Mesendoderm (in vitro differentiated cells): ENCODE measurements at regions not wholly inside any gene's neighbourhood (a gene's known extent, or its start where the extent isn't known, plus 50 kb on each side); places are given as distances from the start of the nearest gene placed in this dataset.

Experiments used
- DNase-seq: peaks from one replicate; pipeline ENCODE4 v3.0.0; 2013
- H2AK5ac ChIP-seq: 2 replicates; pipeline ENCODE4 v1.6.1; 2013; ENCODE audit warnings: low read length, inconsistent platforms
- H2BK120ac ChIP-seq: 2 replicates; pipeline ENCODE4 v1.6.1; 2013; ENCODE audit warnings: low read depth, mild to moderate bottlenecking, low read length, moderate library complexity, mixed read lengths
- H2BK15ac ChIP-seq: replicated peaks from 2 replicates; pipeline ENCODE4 v1.6.1; 2013; ENCODE audit warnings: low read depth, mild to moderate bottlenecking, moderate library complexity
- H2BK5ac ChIP-seq: 2 replicates; pipeline ENCODE4 v1.6.1; 2013; ENCODE audit warnings: low read length, inconsistent platforms
- H3K18ac ChIP-seq: 2 replicates; pipeline ENCODE4 v1.6.1; 2013; ENCODE audit warnings: mild to moderate bottlenecking, low read length, mixed read lengths
- H3K23ac ChIP-seq: one replicate; pipeline ENCODE4 v1.6.1; 2013; ENCODE audit warnings: low read length
- H3K27ac ChIP-seq: 2 replicates; pipeline ENCODE4 v1.5.1; 2013; ENCODE audit warnings: low read depth, mild to moderate bottlenecking, inconsistent platforms, low read length, moderate library complexity
- H3K27me3 ChIP-seq: 2 replicates; pipeline ENCODE4 v1.6.1; 2013; ENCODE audit warnings: low read length, control low read depth, mild to moderate bottlenecking, inconsistent platforms; ENCODE audit not compliant: insufficient read depth, poor library complexity
- H3K36me3 ChIP-seq: 2 replicates; pipeline ENCODE4 v1.6.1; 2013; ENCODE audit warnings: low read length, inconsistent platforms; ENCODE audit not compliant: control insufficient read depth, insufficient read depth
- H3K4ac ChIP-seq: one replicate; pipeline ENCODE4 v1.6.1; 2013; ENCODE audit warnings: low read depth, mild to moderate bottlenecking, low read length, moderate library complexity
- H3K4me1 ChIP-seq: 2 replicates; pipeline ENCODE4 v1.6.1; 2013; ENCODE audit warnings: low read depth, low read length, inconsistent platforms; ENCODE audit not compliant: control insufficient read depth
- H3K4me2 ChIP-seq: 2 replicates; pipeline ENCODE4 v1.6.1; 2013; ENCODE audit warnings: low read length
- H3K4me3 ChIP-seq: 2 replicates; pipeline ENCODE4 v1.5.1; 2013; ENCODE audit warnings: mild to moderate bottlenecking, low read length
- H3K56ac ChIP-seq: one replicate; pipeline ENCODE4 v1.6.1; 2013; ENCODE audit warnings: low read length
- H3K79me1 ChIP-seq: 2 replicates; pipeline ENCODE4 v1.6.1; 2013; ENCODE audit warnings: low read length, inconsistent platforms
- H3K79me2 ChIP-seq: 2 replicates; pipeline ENCODE4 v1.6.1; 2013; ENCODE audit warnings: mild to moderate bottlenecking, low read length; ENCODE audit not compliant: control insufficient read depth, insufficient read depth
- H3K9ac ChIP-seq: 2 replicates; pipeline ENCODE4 v1.6.1; 2013; ENCODE audit warnings: low read length, inconsistent platforms
- H4K5ac ChIP-seq: one replicate; pipeline ENCODE4 v1.6.1; 2013; ENCODE audit warnings: low read length
- H4K8ac ChIP-seq: one replicate; pipeline ENCODE4 v1.6.1; 2013; ENCODE audit warnings: low read depth, mild to moderate bottlenecking, control low read depth, low read length, moderate library complexity
- WGBS: extraction: QIAGEN DNeasy Blood & Tissue Kit; methylation state at CpG from one replicate; pipeline ENCODE4 v1.1.7; 2013; ENCODE audit warnings: low lambda C conversion rate, missing lambda C conversion rate; ENCODE audit not compliant: insufficient coverage; ENCODE audit errors: extremely low coverage; 5-methylcytosine and 5-hydroxymethylcytosine counted together

DNA sequence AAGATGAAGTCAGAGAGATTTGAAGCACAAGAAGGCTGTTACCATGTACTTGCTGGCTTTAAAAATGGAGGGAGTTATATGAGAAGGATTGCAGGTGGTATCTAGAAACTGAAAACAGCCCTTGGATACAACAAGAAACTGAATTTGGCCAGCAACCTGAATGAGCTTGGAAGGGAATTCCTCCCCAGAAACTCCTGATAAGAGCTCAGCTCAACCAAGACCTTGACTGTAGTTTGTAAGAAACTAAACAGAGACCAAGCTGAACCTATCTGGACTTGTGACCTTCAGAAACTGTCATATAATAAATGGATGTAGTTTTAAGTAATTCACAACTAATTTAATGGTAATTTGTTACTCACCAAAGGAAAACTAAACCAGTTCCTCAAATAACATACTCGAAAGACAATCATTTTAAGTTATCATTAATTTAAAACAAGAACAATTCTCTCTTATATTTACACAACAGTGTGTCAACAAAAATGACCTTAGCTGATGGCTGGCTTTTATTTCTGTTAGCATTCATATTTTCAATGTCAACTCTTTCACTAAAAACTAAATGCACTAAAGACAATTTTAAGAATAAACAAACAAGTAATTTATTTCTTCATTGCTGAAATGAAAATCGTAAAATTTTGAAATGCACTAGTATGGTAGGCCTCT, 1218.4 kb upstream of the TMPRSS15 start:
- no peaks in the 10 kb centered on the region for H3K4me1 ChIP-seq
- H3K18ac ChIP-seq: no peak overlapping the region
- no peak overlapping the region for H2BK5ac ChIP-seq
- no peak overlapping the region for H3K23ac ChIP-seq
- H4K8ac ChIP-seq: no peak overlapping the region
- H4K5ac ChIP-seq: no peak overlapping the region
- DNase-seq: peak; percentile 1
- H3K4me2 ChIP-seq: no peak overlapping the region
- no peaks in the 10 kb centered on the region for H3K36me3 ChIP-seq
- no peak overlapping the region for H2BK120ac ChIP-seq
- no peaks in the 10 kb centered on the region for H3K27me3 ChIP-seq
- H3K9ac ChIP-seq: no peak overlapping the region
- no peak overlapping the region for H2AK5ac ChIP-seq
- H3K56ac ChIP-seq: no peak overlapping the region
- H2BK15ac ChIP-seq: no peak overlapping the region
- no CpG with 5 or more reads among the region's 2 CpGs for WGBS
- H3K4ac ChIP-seq: no peak overlapping the region
- H3K79me1 ChIP-seq: no peaks in the 10 kb centered on the region
- H3K4me3 ChIP-seq: no peak overlapping the region
- H3K79me2 ChIP-seq: no peaks in the 10 kb centered on the region
- no peak overlapping the region for H3K27ac ChIP-seq

DNA sequence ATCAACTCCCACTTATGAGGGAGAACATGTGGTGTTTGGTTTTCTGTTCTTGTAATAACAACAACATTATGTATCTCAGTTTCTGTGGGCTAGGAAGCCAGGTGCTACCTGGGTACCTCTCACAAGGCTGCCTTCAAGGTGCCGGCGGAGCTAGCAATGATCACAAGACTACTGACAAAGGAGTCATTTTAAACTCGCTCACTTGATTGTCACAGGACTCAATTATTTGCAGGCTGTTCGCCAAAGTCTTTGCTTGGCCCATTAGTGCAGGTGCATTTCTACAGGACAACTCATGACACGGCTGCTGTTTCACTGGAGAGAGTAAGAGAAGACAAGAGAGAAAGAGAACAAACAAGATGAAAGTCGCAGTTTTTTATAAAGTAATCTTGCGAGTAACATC, 1237.4 kb upstream of the TMPRSS15 start:
- no peaks in the 10 kb centered on the region for H3K27me3 ChIP-seq
- no peak overlapping the region for H2BK5ac ChIP-seq
- H3K4me3 ChIP-seq: no peak overlapping the region
- WGBS: no CpG with 5 or more reads among the region's 7 CpGs
- no peaks in the 10 kb centered on the region for H3K36me3 ChIP-seq
- no peaks in the 10 kb centered on the region for H3K79me1 ChIP-seq
- H4K5ac ChIP-seq: no peak overlapping the region
- no peak overlapping the region for H2AK5ac ChIP-seq
- H2BK15ac ChIP-seq: no peak overlapping the region
- H3K79me2 ChIP-seq: no peaks in the 10 kb centered on the region
- no peak for DNase-seq
- H3K9ac ChIP-seq: no peak overlapping the region
- no peak overlapping the region for H2BK120ac ChIP-seq
- H3K56ac ChIP-seq: no peak overlapping the region
- H3K23ac ChIP-seq: no peak overlapping the region
- H3K4ac ChIP-seq: no peak overlapping the region
- H4K8ac ChIP-seq: no peak overlapping the region
- no peak overlapping the region for H3K4me2 ChIP-seq
- H3K27ac ChIP-seq: no peak overlapping the region
- H3K18ac ChIP-seq: no peak overlapping the region
- H3K4me1 ChIP-seq: no peaks in the 10 kb centered on the region

DNA sequence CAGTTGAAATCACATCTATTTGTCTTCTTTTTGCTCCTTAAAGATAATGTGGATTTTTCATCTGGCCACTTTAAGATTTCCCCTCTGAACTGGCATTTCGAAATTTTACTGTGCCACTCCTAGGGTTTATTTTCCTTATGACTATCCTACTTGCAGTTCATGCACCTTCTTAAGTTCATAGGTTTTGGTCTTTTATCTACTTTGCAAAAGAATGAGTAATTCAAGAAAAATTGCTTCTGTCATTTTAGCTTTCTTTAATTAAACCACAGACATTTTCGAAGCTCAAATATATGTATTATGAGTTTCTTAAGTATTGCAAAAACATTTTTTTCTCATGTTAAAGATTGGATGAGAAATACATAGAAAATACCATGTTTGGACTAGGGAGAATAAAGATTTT, 1244.8 kb upstream of the TMPRSS15 start:
- Histone ChIP-seq H2BK5ac (no peak overlapping the region), H3K23ac (no peak overlapping the region), H3K4me2 (no peak overlapping the region), H3K27me3 (no peaks in the 10 kb centered on the region), H2BK120ac (no peak overlapping the region), H3K79me1 (no peaks in the 10 kb centered on the region), H2BK15ac (no peak overlapping the region), H3K4me3 (no peak overlapping the region), H3K36me3 (no peaks in the 10 kb centered on the region), H3K4me1 (no peaks in the 10 kb centered on the region), H3K56ac (no peak overlapping the region), H3K18ac (no peak overlapping the region), H3K79me2 (no peaks in the 10 kb centered on the region), H3K4ac (no peak overlapping the region), H2AK5ac (no peak overlapping the region), H3K27ac (no peak overlapping the region), H4K8ac (no peak overlapping the region), H3K9ac (no peak overlapping the region), H4K5ac (no peak overlapping the region)
- DNase-seq: no peak
- no CpG with 5 or more reads among the region's 2 CpGs for WGBS

DNA sequence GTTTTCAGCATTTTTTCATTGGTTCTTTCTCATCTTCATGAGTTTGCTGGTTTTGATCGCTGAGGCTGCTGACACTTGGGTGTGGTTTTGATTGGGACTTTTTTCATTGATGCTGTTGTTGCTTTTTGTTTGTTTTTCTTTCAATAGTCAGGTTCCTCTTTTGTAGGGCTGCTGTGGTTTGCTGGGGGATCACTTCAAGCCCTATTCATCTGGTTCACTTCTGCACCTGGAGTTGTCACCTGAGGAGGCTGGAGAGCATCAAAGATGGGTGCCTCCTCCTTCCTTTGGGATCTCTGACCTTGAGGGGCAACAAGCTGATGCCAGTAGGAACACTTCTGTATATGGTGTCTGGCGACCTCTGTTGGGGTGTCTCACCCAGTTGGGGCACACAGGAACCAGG, 1279.9 kb upstream of the TMPRSS15 start:
- no peaks in the 10 kb centered on the region for H3K27me3 ChIP-seq
- H2BK15ac ChIP-seq: no peak overlapping the region
- H2AK5ac ChIP-seq: no peak overlapping the region
- no peak overlapping the region for H3K9ac ChIP-seq
- H4K8ac ChIP-seq: no peak overlapping the region
- H3K4ac ChIP-seq: no peak overlapping the region
- H3K4me2 ChIP-seq: no peak overlapping the region
- H3K27ac ChIP-seq: no peak overlapping the region
- H3K56ac ChIP-seq: no peak overlapping the region
- H3K79me1 ChIP-seq: no peaks in the 10 kb centered on the region
- no peak for DNase-seq
- H3K79me2 ChIP-seq: no peaks in the 10 kb centered on the region
- H3K4me3 ChIP-seq: no peak overlapping the region
- H3K4me1 ChIP-seq: no peaks in the 10 kb centered on the region
- no peak overlapping the region for H2BK120ac ChIP-seq
- no peak overlapping the region for H3K18ac ChIP-seq
- WGBS: no CpG with 5 or more reads among the region's 2 CpGs
- H3K23ac ChIP-seq: no peak overlapping the region
- no peaks in the 10 kb centered on the region for H3K36me3 ChIP-seq
- H4K5ac ChIP-seq: no peak overlapping the region
- no peak overlapping the region for H2BK5ac ChIP-seq

GRCh38 chr21:19684328-19684727, 1280.7 kb upstream of the TMPRSS15 start:
- no peak overlapping the region for H3K23ac ChIP-seq
- H4K8ac ChIP-seq: no peak overlapping the region
- H3K4ac ChIP-seq: no peak overlapping the region
- H3K4me1 ChIP-seq: no peaks in the 10 kb centered on the region
- H2BK5ac ChIP-seq: no peak overlapping the region
- no peaks in the 10 kb centered on the region for H3K79me2 ChIP-seq
- no peak overlapping the region for H3K18ac ChIP-seq
- no peak overlapping the region for H3K4me3 ChIP-seq
- no peak overlapping the region for H3K56ac ChIP-seq
- no peaks in the 10 kb centered on the region for H3K27me3 ChIP-seq
- no peak for DNase-seq
- no peak overlapping the region for H2BK120ac ChIP-seq
- H3K9ac ChIP-seq: no peak overlapping the region
- no peak overlapping the region for H4K5ac ChIP-seq
- H2AK5ac ChIP-seq: no peak overlapping the region
- H2BK15ac ChIP-seq: no peak overlapping the region
- H3K27ac ChIP-seq: no peak overlapping the region
- no CpG with 5 or more reads among the region's 4 CpGs for WGBS
- H3K36me3 ChIP-seq: no peaks in the 10 kb centered on the region
- H3K79me1 ChIP-seq: no peaks in the 10 kb centered on the region
- no peak overlapping the region for H3K4me2 ChIP-seq

GRCh38 chr21:19692231-19692630, 1288.6 kb upstream of the TMPRSS15 start:
- Histone ChIP-seq H2BK120ac (no peak overlapping the region), H3K36me3 (no peaks in the 10 kb centered on the region), H3K4me3 (no peak overlapping the region), H3K4me2 (no peak overlapping the region), H3K56ac (no peak overlapping the region), H3K4me1 (no peaks in the 10 kb centered on the region), H2BK5ac (no peak overlapping the region), H2AK5ac (no peak overlapping the region), H2BK15ac (no peak overlapping the region), H3K4ac (no peak overlapping the region), H3K23ac (no peak overlapping the region), H3K27me3 (no peaks in the 10 kb centered on the region), H3K9ac (no peak overlapping the region), H3K79me2 (no peaks in the 10 kb centered on the region), H4K8ac (no peak overlapping the region), H4K5ac (no peak overlapping the region), H3K79me1 (no peaks in the 10 kb centered on the region), H3K27ac (no peak overlapping the region), H3K18ac (no peak overlapping the region)
- DNase-seq: peak; percentile 17
